K562 (cell line): ENCODE measurements at regions not wholly inside any gene's neighbourhood (a gene's known extent, or its start where the extent isn't known, plus 50 kb on each side); places are given as distances from the start of the nearest gene placed in this dataset.

Experiments
- ATAC-seq: fragments of 200-7000 bp; cut with Tn5 transposase; 3 replicates; pipeline ENCODE4 v1.9.1; 2020; ENCODE audit warnings: moderate library complexity
- BruUV-seq: library from RNA; stranded (reverse); fragments of 400-500 nt; replicated peaks from 2 replicates; lab custom pipeline; 2021; lab: Mats Ljungman, UMichigan
- CTCF ChIA-PET: fragments of 300-600 bp; formaldehyde crosslinking; extraction: SDS; loops from one replicate; lab custom pipeline; 2021; ENCODE audit warnings: low intra/inter-chr PET ratio; lab: Yijun Ruan, JAX
- POLR2A ChIA-PET: fragments of 300-600, 350-650 bp; sonication (Branson Sonifier 250); formaldehyde crosslinking; extraction: SDS; loops from one replicate; lab custom pipeline; 2021; ENCODE audit warnings: antibody characterized with exemption, inconsistent platforms; lab: Yijun Ruan, JAX
- DNase-seq, 4 experiments: peaks; one replicate each; pipeline versions ENCODE4 v3.0.0 to v3.0.0-alpha.2; 2011 to 2018; ENCODE audit warnings: low spot score in 3 of 4, mixed read lengths in 3 of 4; ENCODE audit errors: extremely low read depth in 1 of 4
- FAIRE-seq: peaks from 2 replicates; lab custom pipeline; 2011; peaks lifted over from hg19 to GRCh38; lab: Jason Lieb, UNC
- H2AFZ ChIP-seq: 2 replicates; pipeline ENCODE4 v1.6.0; 2011; ENCODE audit warnings: low read depth, low read length, control low read depth, inconsistent platforms
- H3K27ac ChIP-seq: fragments of 200-600 bp; 3 replicates; pipeline ENCODE4 v1.8.0; 2011; ENCODE audit warnings: low read depth, mild to moderate bottlenecking, control low read depth, inconsistent platforms, low read length, moderate library complexity, mixed read lengths; ENCODE audit errors: extremely low read depth
- H3K27me3 ChIP-seq, 2 experiments: fragments of 300-600 bp in 1 of 2; 2 replicates in 1 of 2; 3 replicates in 1 of 2; pipeline versions ENCODE4 v1.6.0 to v1.8.0; 2011; ENCODE audit warnings: inconsistent platforms in 2 of 2, low read length in 2 of 2, mild to moderate bottlenecking in 1 of 2, mixed read lengths in 1 of 2, moderate library complexity in 1 of 2; ENCODE audit not compliant: control insufficient read depth in 2 of 2, insufficient read depth in 2 of 2
- H3K36me3 ChIP-seq: fragments of 300-600 bp; 3 replicates; pipeline ENCODE4 v1.8.0; 2011; ENCODE audit warnings: mild to moderate bottlenecking, low read length, inconsistent platforms; ENCODE audit not compliant: control insufficient read depth, insufficient read depth
- H3K4me1 ChIP-seq, 2 experiments: fragments of 200-600 bp in 1 of 2; replicated peaks in 1 of 2; 2 replicates in 1 of 2; 3 replicates in 1 of 2; pipeline versions ENCODE4 v1.5.1 to v1.8.0; 2011; ENCODE audit warnings: inconsistent platforms in 2 of 2, low read length in 2 of 2, mild to moderate bottlenecking in 1 of 2, mixed read lengths in 1 of 2, moderate library complexity in 1 of 2; ENCODE audit not compliant: control insufficient read depth in 2 of 2, insufficient read depth in 2 of 2
- H3K4me2 ChIP-seq: 2 replicates; pipeline ENCODE4 v1.6.1; 2011; ENCODE audit warnings: low read length, control low read depth, inconsistent platforms, mixed read lengths; ENCODE audit not compliant: insufficient read depth
- H3K4me3 ChIP-seq: fragments of 200-600 bp; sonication (generic), shearing (Covaris generic); 2 replicates; pipeline ENCODE4 v1.5.1; 2016; ENCODE audit warnings: control low read depth, inconsistent platforms
- H3K79me2 ChIP-seq: fragments of 200-600 bp; 3 replicates; pipeline ENCODE4 v1.8.0; 2011; ENCODE audit warnings: low read length, inconsistent platforms; ENCODE audit not compliant: control insufficient read depth, insufficient read depth
- H3K9ac ChIP-seq, 2 experiments: 2 replicates each; pipeline versions ENCODE4 v1.6.0 to v1.6.1; 2011; ENCODE audit warnings: low read depth in 2 of 2, low read length in 2 of 2, control low read depth in 1 of 2, inconsistent platforms in 1 of 2, mild to moderate bottlenecking in 1 of 2, mixed read lengths in 1 of 2; ENCODE audit not compliant: insufficient read depth in 1 of 2
- H3K9me1 ChIP-seq: one replicate; pipeline ENCODE4 v1.6.0; 2011; ENCODE audit warnings: inconsistent platforms, mild to moderate bottlenecking, low read length, moderate library complexity; ENCODE audit not compliant: control insufficient read depth, insufficient read depth
- H3K9me3 ChIP-seq: replicated peaks from 2 replicates; pipeline ENCODE4 v1.5.1; 2011; ENCODE audit warnings: low read depth, low read length, inconsistent platforms; ENCODE audit not compliant: control insufficient read depth, insufficient read depth
- H4K20me1 ChIP-seq: replicated peaks from 2 replicates; pipeline ENCODE4 v1.6.1; 2011; ENCODE audit warnings: low read length, inconsistent platforms, mixed read lengths; ENCODE audit not compliant: control insufficient read depth, insufficient read depth
- ASH1L ChIP-seq: fragments of 450-650 bp; IDR thresholded peaks from 2 replicates; pipeline ENCODE4 v1.6.1; 2018; ENCODE audit warnings: borderline replicate concordance, mild to moderate bottlenecking, low read depth; ENCODE audit not compliant: partially characterized antibody
- BCOR ChIP-seq: fragments of 450-650 bp; IDR thresholded peaks from 2 replicates; pipeline ENCODE4 v1.6.1; 2016
- FOSL1 ChIP-seq: fragments of 200-800 bp; sonication (Bioruptor generic); conservative IDR thresholded peaks from 2 replicates; pipeline ENCODE4 v1.6.1; 2016; ENCODE audit warnings: missing genetic modification characterization, missing compliant biosample characterization
- FOXM1 ChIP-seq, 2 experiments: fragments of 450-650 bp in 1 of 2; sonication (generic) in 1 of 2; formaldehyde crosslinking in 1 of 2; IDR thresholded peaks; 2 replicates each; pipeline versions ENCODE4 v1.6.1 to v1.9.0; 2017 to 2022; ENCODE audit warnings: low read depth in 2 of 2, mild to moderate bottlenecking in 2 of 2, missing genetic modification reagents in 1 of 2, moderate library complexity in 1 of 2
- GABPA ChIP-seq: fragments of 200-800 bp; sonication (Bioruptor generic); conservative IDR thresholded peaks from 2 replicates; pipeline ENCODE4 v1.6.1; 2016; ENCODE audit warnings: low read depth, missing genetic modification characterization, missing compliant biosample characterization
- RBM34 ChIP-seq: fragments of 200-400 bp; formaldehyde crosslinking; IDR thresholded peaks from 2 replicates; pipeline ENCODE4 v1.6.1; 2018; ENCODE audit warnings: low read length, borderline replicate concordance; ENCODE audit not compliant: insufficient read depth
- RFX7 ChIP-seq: fragments of 250-450 bp; sonication (Bioruptor Pico); IDR thresholded peaks from 2 replicates; pipeline ENCODE4 v1.5.1; 2021; ENCODE audit warnings: mild to moderate bottlenecking
- SETDB1 ChIP-seq: IDR thresholded peaks from one replicate; pipeline ENCODE4 v1.6.1; 2012; ENCODE audit warnings: low read length, control low read depth, inconsistent platforms
- SMAD4 ChIP-seq: fragments of 250-450 bp; sonication (Bioruptor Pico); conservative IDR thresholded peaks from 2 replicates; pipeline ENCODE4 v1.8.0; 2021; ENCODE audit warnings: inconsistent platforms, mild to moderate bottlenecking, moderate library complexity
- SMC3 ChIP-seq: conservative IDR thresholded peaks from 2 replicates; pipeline ENCODE4 v1.6.1; 2011; ENCODE audit warnings: low read depth, low read length, improper control_type of control experiment; ENCODE audit not compliant: insufficient read depth
- XRCC4 ChIP-seq: IDR thresholded peaks from one replicate; pipeline ENCODE4 v1.6.1; 2011; ENCODE audit not compliant: insufficient read depth, insufficient read length; ENCODE audit errors: extremely low read depth
- ZEB2 ChIP-seq: fragments of 450-650 bp; IDR thresholded peaks from 2 replicates; pipeline ENCODE4 v1.6.1; 2016
- ZNF124 ChIP-seq: sonication (generic); formaldehyde crosslinking; IDR thresholded peaks from 2 replicates; pipeline ENCODE4 v1.8.1; 2022; ENCODE audit warnings: missing genetic modification reagents
- WGBS: fragments of 100-300 bp; shearing (Covaris generic); methylation state at CpG from one replicate; pipeline ENCODE4 v1.1.6; 2016; ENCODE audit warnings: low coverage, mixed read lengths; ENCODE audit not compliant: insufficient coverage; ENCODE audit errors: missing lambda C conversion rate; 5-methylcytosine and 5-hydroxymethylcytosine counted together
- in situ Hi-C: fragments of 300-500 bp; cut with MboI; formaldehyde crosslinking; loops from 4 replicates; pipeline ENCODE4 v1.15.0; 2018; ENCODE audit warnings: inconsistent platforms, mixed read lengths
- intact Hi-C: fragments of 100-400 bp; cut with micrococcal nuclease; formaldehyde crosslinking; loops from 2 replicates; pipeline ENCODE4 v1.14.2; 2022
- TF ChIP-seq, protein P1 (sequence below): fragments of 450-650 bp; conservative IDR thresholded peaks from 2 replicates; pipeline ENCODE4 v1.6.1; 2016; ENCODE audit warnings: missing genetic modification characterization, low read depth, mild to moderate bottlenecking, missing compliant biosample characterization, moderate library complexity
- TF ChIP-seq, protein P2 (sequence below): fragments of 450-650 bp; formaldehyde crosslinking; IDR thresholded peaks from 2 replicates; pipeline ENCODE4 v1.4.0; 2020; ENCODE audit warnings: mild to moderate bottlenecking
- TF ChIP-seq, protein P3 (sequence below): sonication (generic); formaldehyde crosslinking; IDR thresholded peaks from 2 replicates; pipeline ENCODE4 v1.8.1; 2023; ENCODE audit warnings: mild to moderate bottlenecking, missing genetic modification reagents, moderate library complexity
- TF ChIP-seq, protein P4 (sequence below): fragments of 250-450 bp; sonication (Bioruptor Pico); IDR thresholded peaks from 2 replicates; pipeline ENCODE4 v1.8.0; 2022; ENCODE audit warnings: inconsistent platforms

DNA sequence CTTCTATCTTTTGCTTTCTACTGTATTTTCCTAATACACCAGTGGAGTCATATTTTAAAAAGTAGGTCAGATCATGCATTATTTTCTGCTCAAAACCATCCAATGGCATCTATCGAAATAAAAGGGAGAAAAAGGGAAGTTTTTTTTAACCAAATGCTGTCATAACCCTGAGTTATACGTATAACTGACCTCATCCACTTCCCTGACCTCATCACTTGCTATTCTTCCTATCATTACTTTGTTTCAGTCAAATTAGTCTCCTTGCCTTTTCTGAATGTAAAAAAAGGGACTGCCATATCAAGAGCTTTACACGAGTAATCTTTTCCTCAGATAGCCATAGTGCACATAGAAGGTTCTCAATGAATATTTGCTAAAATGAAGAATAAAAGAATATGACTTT lies 1383.6 kb downstream of the ZPLD1 start:
- CTCF ChIA-PET = no interaction called here
- no peak overlapping the region for H2AFZ ChIP-seq
- FAIRE-seq = no peak

More for the DNA sequence above, 1383.6 kb downstream of the ZPLD1 start:
- Histone ChIP-seq H3K79me2 (no peaks in the 10 kb centered on the region), H3K4me1 (no peaks in the 10 kb centered on the region), H3K27me3 (no peaks in the 10 kb centered on the region), H3K4me3 (no peak overlapping the region), H3K4me2 (no peak overlapping the region), H4K20me1 (no peaks in the 10 kb centered on the region), H3K36me3 (no peaks in the 10 kb centered on the region), H3K9me1 (no peaks in the 10 kb centered on the region), H3K9me3 (no peaks in the 10 kb centered on the region), H3K27ac (no peak overlapping the region), H3K9ac (no peak overlapping the region)
- intact Hi-C loops = no loop called here
- TF ChIP-seq SETDB1 (no peak), FOSL1 (tag) (no peak), GABPA (tag) (no peak), ZNF124 (CRISPR knock-in tag) (no peak), ZEB2 (no peak), SMC3 (no peak), RBM34 (no peak), RFX7 (CRISPR knock-in tag) (no peak), ASH1L (no peak), SMAD4 (CRISPR knock-in tag) (no peak), BCOR (no peak), XRCC4 (no peak), FOXM1 (IDR thresholded peaks at IDR 0.05; ENCODE audit: low read depth) (no peak), FOXM1 (CRISPR knock-in tag; IDR thresholded peaks at IDR 0.05; ENCODE audit: low read depth) (no peak)
- TF ChIP-seq, protein P1, sequence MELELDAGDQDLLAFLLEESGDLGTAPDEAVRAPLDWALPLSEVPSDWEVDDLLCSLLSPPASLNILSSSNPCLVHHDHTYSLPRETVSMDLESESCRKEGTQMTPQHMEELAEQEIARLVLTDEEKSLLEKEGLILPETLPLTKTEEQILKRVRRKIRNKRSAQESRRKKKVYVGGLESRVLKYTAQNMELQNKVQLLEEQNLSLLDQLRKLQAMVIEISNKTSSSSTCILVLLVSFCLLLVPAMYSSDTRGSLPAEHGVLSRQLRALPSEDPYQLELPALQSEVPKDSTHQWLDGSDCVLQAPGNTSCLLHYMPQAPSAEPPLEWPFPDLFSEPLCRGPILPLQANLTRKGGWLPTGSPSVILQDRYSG (tag) = no peak
- TF ChIP-seq, protein P2, sequence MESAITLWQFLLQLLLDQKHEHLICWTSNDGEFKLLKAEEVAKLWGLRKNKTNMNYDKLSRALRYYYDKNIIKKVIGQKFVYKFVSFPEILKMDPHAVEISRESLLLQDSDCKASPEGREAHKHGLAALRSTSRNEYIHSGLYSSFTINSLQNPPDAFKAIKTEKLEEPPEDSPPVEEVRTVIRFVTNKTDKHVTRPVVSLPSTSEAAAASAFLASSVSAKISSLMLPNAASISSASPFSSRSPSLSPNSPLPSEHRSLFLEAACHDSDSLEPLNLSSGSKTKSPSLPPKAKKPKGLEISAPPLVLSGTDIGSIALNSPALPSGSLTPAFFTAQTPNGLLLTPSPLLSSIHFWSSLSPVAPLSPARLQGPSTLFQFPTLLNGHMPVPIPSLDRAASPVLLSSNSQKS = no peak
- TF ChIP-seq, protein P3, sequence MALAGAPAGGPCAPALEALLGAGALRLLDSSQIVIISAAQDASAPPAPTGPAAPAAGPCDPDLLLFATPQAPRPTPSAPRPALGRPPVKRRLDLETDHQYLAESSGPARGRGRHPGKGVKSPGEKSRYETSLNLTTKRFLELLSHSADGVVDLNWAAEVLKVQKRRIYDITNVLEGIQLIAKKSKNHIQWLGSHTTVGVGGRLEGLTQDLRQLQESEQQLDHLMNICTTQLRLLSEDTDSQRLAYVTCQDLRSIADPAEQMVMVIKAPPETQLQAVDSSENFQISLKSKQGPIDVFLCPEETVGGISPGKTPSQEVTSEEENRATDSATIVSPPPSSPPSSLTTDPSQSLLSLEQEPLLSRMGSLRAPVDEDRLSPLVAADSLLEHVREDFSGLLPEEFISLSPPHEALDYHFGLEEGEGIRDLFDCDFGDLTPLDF (CRISPR knock-in tag) = no peak
- TF ChIP-seq, protein P4, sequence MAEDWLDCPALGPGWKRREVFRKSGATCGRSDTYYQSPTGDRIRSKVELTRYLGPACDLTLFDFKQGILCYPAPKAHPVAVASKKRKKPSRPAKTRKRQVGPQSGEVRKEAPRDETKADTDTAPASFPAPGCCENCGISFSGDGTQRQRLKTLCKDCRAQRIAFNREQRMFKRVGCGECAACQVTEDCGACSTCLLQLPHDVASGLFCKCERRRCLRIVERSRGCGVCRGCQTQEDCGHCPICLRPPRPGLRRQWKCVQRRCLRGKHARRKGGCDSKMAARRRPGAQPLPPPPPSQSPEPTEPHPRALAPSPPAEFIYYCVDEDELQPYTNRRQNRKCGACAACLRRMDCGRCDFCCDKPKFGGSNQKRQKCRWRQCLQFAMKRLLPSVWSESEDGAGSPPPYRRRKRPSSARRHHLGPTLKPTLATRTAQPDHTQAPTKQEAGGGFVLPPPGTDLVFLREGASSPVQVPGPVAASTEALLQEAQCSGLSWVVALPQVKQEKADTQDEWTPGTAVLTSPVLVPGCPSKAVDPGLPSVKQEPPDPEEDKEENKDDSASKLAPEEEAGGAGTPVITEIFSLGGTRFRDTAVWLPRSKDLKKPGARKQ = no peak
- POLR2A ChIA-PET = no interaction called here
- 0% methylated on average over 3 of the region's 3 CpGs for WGBS
- BruUV-seq = no TSS peak
- ATAC-seq (no peak), DNase-seq (no peak)
- in situ Hi-C loops = no loop called here
